ENCODE measurements at regions not wholly inside any gene's neighbourhood (a gene's known extent, or its start where the extent isn't known, plus 50 kb on each side); places are given as distances from the start of the nearest gene placed in this dataset.

GRCh38 chr14:71753126-71753830 is 179.0 kb upstream of the RGS6 start (continued):
- no peak for TF ChIP-seq RCOR1 (IDR thresholded peaks at IDR 0.05; ENCODE audit: insufficient replicate concordance, low read length)
- TF ChIP-seq FOS (IDR thresholded peaks at IDR 0.05; ENCODE audit: low read depth, low read length): no peak

DNA sequence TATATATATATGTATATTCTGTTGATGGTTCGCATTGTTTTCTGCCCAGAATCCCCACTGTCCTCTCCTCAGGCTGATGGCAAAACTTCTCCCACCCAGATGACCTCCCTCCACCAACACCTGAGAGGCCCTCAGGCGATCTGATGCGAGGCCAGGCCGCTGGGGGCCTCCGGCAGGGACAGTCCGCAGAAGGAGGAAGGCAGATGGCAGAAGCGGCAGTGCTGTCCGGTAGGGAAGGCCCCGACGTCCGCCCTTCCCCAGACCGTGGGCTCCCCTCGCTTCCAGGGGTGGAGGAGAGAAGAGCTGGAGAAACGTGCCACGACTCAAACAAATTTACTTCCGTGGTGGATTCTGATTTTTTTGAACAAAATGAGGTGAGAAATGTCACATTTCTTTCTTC is 178.3 kb upstream of the RGS6 start:
- Histone ChIP-seq H3K27ac (ENCODE audit: insufficient read depth, low read length) (no peak overlapping the region), H2BK120ac (ENCODE audit: low read depth, low read length) (peak overlapping the region; percentile 79), H3K4ac (ENCODE audit: low read depth, low read length) (0 out of 2 replicates have a peak overlapping the region, but pooled peaks have one; percentile 44), H3K4me2 (ENCODE audit: low read depth, low read length) (no peak overlapping the region), H3K14ac (replicated peaks; ENCODE audit: low read depth, low read length) (no peak overlapping the region; the same call in 1 of the 2 replicates), H3K79me1 (ENCODE audit: low read depth in 1 of 2, low read length in 2 of 2) (no peaks in the 10 kb centered on the region), H3K4me3 (ENCODE audit: insufficient read depth, low read depth, low read length) (no peak overlapping the region), H3K27me3 (ENCODE audit: control insufficient read depth, insufficient read depth, low read length) (no peaks in the 10 kb centered on the region), H3K23ac (ENCODE audit: low read depth, low read length) (no peak overlapping the region), H3K9me3 (ENCODE audit: control insufficient read depth, insufficient read depth, low read length) (0 out of 2 replicates have a peak, but pooled peaks cover 3% of the 10 kb centered on the region), H3K9ac (ENCODE audit: low read depth, low read length) (no peak overlapping the region), H2AK9ac (replicated peaks; ENCODE audit: low read depth, low read length, poor library complexity) (no peak overlapping the region), H4K91ac (ENCODE audit: insufficient read depth, low read depth, low read length) (peak overlapping the region; percentile 56; the same call in 1 of the 2 replicates), H2BK20ac (ENCODE audit: low read depth, low read length) (peak overlapping the region; percentile 70), H3K4me1 (ENCODE audit: control insufficient read depth, insufficient read depth, low read length) (peaks cover 4% of the 10 kb centered on the region; the same call in 1 of the 2 replicates), H3K36me3 (ENCODE audit: control insufficient read depth, insufficient read depth, low read length) (no peaks in the 10 kb centered on the region), H3K56ac (ENCODE audit: extremely low read depth, insufficient read depth, low read length) (no peak overlapping the region), H2AK5ac (ENCODE audit: low read depth, low read length) (peak overlapping the region; percentile 58), H4K20me1 (ENCODE audit: insufficient read depth, low read length) (no peaks in the 10 kb centered on the region), H3K18ac (ENCODE audit: low read depth, low read length) (peak overlapping the region; percentile 50; the same call in 1 of the 2 replicates), H2BK15ac (ENCODE audit: low read depth, low read length) (no peak overlapping the region), H4K8ac (ENCODE audit: low read depth in 2 of 2, low read length in 2 of 2) (0 out of 4 replicates have a peak overlapping the region, but pooled peaks of 1 of the 2 experiments have one; percentile 39), H2AFZ (replicated peaks; ENCODE audit: low read length, poor library complexity) (no peak overlapping the region), H4K5ac (ENCODE audit: low read depth, low read length) (peak overlapping the region; percentile 28; the same call in 1 of the 2 replicates), H2BK5ac (ENCODE audit: low read depth, low read length, poor library complexity, severe bottlenecking) (peak overlapping the region; percentile 38), H3K9me1 (ENCODE audit: insufficient read depth, low read length) (no peaks in the 10 kb centered on the region; the same call in 1 of the 2 replicates)
- dilution Hi-C loops (cut with HindIII; ENCODE audit: low sequenced_read_pairs, unreplicated experiment) (no loop called here), intact Hi-C loops (cut with micrococcal nuclease) (loop anchor here (1.0 to 10.0 kb wide), 7 partner anchors 33 to 939 kb away; no protein-coding TSS in a partner anchor), in situ Hi-C loops (cut with MboI; ENCODE audit: low sequenced_read_pairs) (loop anchor here (5.0 kb wide), 1 partner anchor 617 kb away; no protein-coding TSS in a partner anchor)
- DNase-seq (no peak), ATAC-seq (ENCODE audit: low read depth) (no peak)
- ChIA-PET POLR2A (ENCODE audit: unreplicated experiment) (no interaction called here), CTCF (interaction anchor here (1.0 kb wide), 1 partner anchor 643 kb away, joined by 3 read pairs; no protein-coding TSS in a partner anchor)
- WGBS, 2 experiments (ENCODE audit: extremely low coverage in 2 of 2, insufficient read length in 1 of 2): 80% methylated on average over 3 of the region's 16 CpGs; no CpG with 5 or more reads in 1 of the 2 experiments
- BruUV-seq (replicated peaks): no TSS peak
- TF ChIP-seq CTCF (conservative IDR thresholded peaks at IDR 0.05; ENCODE audit: low read depth, low read length) (no peak), MAZ (IDR thresholded peaks at IDR 0.05; ENCODE audit: borderline replicate concordance, low read depth, low read length) (no peak), MXI1 (IDR thresholded peaks at IDR 0.05; ENCODE audit: borderline replicate concordance, low read depth, low read length) (no peak), BHLHE40 (IDR thresholded peaks at IDR 0.05; ENCODE audit: low read depth, low read length) (no peak), FOS (IDR thresholded peaks at IDR 0.05; ENCODE audit: low read depth, low read length) (no peak), USF2 (IDR thresholded peaks at IDR 0.05; ENCODE audit: low read depth, low read length) (no peak), RAD21 (IDR thresholded peaks at IDR 0.05; ENCODE audit: low read length) (no peak), RCOR1 (IDR thresholded peaks at IDR 0.05; ENCODE audit: insufficient replicate concordance, low read length) (no peak), RFX5 (IDR thresholded peaks at IDR 0.05; ENCODE audit: low read depth, low read length) (no peak), MAFK (IDR thresholded peaks at IDR 0.05; ENCODE audit: low read depth, low read length) (no peak)
- TF ChIP-seq, protein P1, sequence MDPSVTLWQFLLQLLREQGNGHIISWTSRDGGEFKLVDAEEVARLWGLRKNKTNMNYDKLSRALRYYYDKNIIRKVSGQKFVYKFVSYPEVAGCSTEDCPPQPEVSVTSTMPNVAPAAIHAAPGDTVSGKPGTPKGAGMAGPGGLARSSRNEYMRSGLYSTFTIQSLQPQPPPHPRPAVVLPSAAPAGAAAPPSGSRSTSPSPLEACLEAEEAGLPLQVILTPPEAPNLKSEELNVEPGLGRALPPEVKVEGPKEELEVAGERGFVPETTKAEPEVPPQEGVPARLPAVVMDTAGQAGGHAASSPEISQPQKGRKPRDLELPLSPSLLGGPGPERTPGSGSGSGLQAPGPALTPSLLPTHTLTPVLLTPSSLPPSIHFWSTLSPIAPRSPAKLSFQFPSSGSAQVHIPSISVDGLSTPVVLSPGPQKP (IDR thresholded peaks at IDR 0.05; ENCODE audit: borderline replicate concordance, low read depth, low read length): no peak
